ENCODE measurements at regions not wholly inside any gene's neighbourhood (a gene's known extent, or its start where the extent isn't known, plus 50 kb on each side); places are given as distances from the start of the nearest gene placed in this dataset.

- DNase-seq (ENCODE audit: extremely low read depth in 1 of 2, low read depth in 1 of 2): no peak
Measured at GRCh38 chr6:169843110-169843509, 91.7 kb downstream of the ERMARD start.

DNA sequence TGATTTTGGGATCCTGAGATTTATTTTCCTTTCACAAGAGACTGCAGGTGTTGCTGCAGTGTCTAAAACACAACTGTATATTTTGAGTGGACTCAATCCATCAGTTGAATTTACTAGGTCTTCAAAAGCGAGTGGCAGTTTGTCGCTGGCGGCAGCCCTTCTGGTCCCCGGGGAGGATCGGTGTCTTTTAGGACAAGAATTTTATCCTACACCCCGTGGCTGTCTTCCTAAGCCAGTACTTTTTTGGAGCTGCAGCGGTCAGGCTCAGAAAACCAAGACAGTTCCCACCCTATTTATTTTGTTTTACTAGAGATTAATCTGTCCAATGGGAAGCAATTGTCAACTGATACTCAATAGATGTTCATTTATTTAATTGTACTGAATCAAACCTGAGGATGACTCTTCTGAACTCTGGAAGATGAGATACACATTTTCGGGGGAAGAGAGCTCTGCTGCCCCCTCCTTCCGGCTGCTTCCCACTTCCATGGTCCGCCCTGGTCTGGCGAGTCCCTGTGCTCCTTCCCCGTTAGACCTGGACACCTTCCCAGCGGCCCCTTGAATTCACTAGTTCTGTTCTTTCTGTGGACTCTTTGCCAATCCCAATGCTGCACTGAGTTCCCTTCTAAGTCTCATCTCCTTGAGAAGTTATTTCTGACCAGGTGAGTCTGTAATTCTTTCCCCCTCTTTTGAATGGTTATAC, 90.6 kb downstream of the ERMARD start:
- DNase-seq (ENCODE audit: extremely low read depth in 1 of 2, low read depth in 1 of 2): no peak

- no peak for DNase-seq (ENCODE audit: extremely low read depth in 1 of 2, low read depth in 1 of 2)
Measured at GRCh38 chr6:169841251-169841650, 89.8 kb downstream of the ERMARD start.

DNA sequence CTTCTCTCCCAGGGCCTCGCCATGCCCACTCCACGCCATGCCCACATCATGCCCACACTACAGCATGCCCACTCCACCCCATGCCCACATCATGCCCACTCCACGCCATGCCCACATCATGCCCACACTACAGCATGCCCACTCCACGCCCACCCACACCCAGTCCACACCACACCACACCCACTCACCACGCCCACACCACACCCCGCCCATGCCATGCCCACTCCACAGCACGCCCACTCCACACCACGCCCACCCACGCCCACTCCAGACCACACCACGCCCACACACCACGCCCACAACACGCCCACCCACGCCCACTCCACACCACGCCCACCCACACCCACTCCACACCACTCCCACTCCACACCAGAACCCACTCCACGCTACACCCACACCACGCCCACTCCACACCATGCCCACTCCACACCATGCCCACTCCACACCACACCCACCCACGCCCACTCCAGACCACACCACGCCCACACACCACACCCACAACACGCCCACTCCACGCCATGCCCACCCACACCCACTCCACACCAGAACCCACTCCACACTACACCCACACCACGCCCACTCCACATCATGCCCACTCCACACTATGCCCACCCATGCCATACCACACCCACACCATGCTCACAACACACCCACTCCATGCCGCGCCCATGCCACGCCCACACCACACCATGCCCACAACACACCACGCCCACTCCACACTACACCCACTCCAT, 88.6 kb downstream of the ERMARD start:
- no peak for DNase-seq (ENCODE audit: extremely low read depth in 1 of 2, low read depth in 1 of 2)

DNA sequence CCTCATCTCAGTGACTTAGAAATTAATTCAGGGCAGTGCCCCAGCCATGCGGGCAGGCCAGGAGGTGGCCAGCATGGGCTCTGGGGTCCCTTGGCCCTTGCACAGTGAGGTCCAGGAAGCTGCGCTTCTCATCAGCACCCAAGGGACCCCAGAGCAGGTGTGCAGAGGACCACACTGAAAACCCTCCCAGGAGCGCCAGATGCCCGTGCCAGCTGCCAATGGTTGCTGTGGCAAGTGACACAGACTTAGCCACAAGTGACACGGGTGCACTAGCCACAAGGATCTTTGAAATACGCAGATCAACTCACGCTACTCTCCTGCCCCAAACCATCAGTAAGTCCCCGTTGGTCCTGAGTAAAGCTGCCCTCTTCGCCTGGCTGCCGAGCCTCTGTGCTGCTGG, 88.1 kb downstream of the ERMARD start:
- DNase-seq (ENCODE audit: extremely low read depth in 1 of 2, low read depth in 1 of 2): no peak

DNA sequence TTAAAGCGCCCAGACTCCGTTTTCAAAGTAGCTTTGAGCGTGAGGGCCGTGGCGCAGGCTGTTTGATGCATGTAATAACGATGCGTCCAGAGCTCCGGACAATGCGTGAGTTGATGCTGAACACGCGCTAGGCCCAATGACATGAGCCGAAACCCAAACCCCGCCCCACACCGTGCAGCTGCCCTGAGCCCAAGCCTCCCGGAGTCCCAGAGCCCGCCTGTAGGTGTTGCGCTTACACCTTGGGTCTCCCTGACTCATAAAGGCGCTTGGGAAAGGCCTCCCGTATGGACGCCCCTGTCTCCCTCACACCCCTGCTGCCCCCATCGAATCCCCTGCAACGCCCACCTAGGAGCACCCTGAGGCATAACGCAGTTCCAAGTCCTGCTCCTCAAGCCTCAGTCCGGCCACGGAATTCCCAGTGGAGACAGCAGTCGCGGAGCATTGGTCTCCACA, 87.6 kb downstream of the ERMARD start:
- no peak for DNase-seq (ENCODE audit: extremely low read depth in 1 of 2, low read depth in 1 of 2)

GRCh38 chr6:169838346-169839028, 87.1 kb downstream of the ERMARD start:
- no peak for DNase-seq (ENCODE audit: extremely low read depth in 1 of 2, low read depth in 1 of 2)

DNA sequence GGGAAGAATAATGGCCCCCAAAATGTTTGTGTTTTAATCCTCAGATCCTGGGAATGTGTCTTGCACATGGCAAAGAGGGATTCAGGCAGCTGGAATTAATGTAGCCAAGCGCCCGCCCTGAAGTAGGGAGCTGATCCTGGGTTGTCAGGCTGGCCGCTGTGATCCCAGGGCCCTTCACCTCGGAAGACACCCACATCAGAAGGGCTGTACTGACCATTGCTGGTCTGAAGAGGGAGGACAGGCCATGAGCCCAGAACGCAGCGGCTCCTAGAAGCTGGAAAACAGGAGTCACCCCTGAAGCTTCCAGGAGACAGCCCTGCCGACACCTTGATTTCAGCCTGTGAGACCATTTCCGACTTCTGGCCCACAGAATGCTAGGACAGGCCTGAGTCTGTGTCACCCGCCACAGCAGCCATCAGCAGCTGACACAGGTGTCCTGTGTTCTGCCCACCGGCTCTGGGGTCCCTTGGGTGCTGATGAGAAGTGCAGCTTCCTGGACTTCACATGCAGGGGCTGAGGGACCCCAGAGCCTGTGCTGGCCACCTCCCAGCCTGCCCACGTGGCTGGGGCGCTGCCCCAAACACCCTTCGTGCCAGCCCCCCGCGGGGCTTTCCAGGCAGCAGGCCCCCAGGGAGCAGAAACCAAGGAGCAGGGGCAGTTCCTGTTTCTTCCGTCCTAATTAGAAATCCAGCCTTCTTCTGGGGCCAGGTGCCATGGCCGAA, 86.3 kb downstream of the ERMARD start:
- DNase-seq (ENCODE audit: extremely low read depth in 1 of 2, low read depth in 1 of 2): no peak

DNA sequence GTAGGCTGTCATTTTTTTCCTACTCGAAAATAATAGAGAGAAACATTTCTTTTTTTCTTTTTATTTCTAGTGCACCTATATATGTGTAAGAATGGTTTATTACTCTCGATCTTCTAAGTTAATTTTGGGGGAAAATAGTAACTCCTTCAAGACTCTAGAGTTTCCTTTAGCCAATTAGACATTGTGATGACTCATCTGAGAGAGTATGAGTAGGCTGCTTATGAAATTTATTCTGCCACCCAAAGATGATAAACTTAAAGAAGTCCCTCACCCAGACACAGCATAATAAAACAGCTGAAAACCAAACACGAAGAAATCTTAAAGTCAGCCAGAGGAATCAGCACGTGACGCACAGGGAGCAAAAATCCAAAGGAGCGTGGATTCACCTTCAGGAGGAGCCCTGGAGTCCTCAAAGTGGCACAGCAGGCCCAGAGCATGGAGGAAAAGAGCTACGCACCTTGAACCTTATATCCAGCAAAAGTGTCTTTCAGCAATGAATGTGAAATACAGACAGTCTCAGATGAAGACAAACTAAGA, 81.9 kb downstream of the ERMARD start:
- no peak for DNase-seq (ENCODE audit: extremely low read depth in 1 of 2, low read depth in 1 of 2)

DNA sequence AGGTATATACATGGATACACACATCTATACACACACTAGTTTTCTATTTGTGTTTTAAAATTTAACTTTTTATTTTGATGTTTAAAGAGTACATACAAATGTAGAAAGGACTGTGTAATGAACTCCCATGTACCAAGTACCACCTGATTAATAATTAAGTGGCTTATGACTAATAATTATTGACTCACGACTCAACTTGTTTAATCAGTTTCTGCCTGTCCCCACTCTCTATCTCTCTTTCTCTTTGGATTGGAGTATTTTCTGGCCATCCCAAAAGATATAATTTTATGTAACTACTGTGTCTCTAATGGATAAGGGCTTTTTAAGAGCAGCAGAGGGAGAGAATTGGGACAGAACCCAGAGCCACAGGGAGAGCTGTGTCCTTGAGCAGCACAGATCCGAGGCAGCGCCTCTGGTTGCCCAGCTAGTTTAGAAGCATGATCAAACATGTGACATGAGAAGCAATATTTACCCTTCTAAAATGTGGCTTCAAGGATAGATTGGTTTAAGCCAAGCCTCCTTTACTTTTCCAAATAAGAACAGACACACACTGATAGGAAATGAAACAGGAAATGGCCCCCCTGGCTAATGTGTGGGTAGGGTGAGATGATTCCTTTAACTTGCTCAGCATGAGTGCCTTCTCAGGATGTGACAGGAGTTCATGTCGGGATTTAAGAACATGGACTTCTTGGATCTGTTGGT, 81.0 kb downstream of the ERMARD start:
- DNase-seq (ENCODE audit: extremely low read depth in 1 of 2, low read depth in 1 of 2): no peak

- peak; percentile 45 to 67 for DNase-seq (ENCODE audit: extremely low read depth in 1 of 2, low read depth in 1 of 2)
Measured at GRCh38 chr6:169831450-169832246, 80.2 kb downstream of the ERMARD start.

All from activated CD8-positive, alpha-beta memory T cell treated with anti-CD3 and anti-CD28 coated beads for 1 hour (primary cell).